ENCODE measurements at regions not wholly inside any gene's neighbourhood (a gene's known extent, or its start where the extent isn't known, plus 50 kb on each side); places are given as distances from the start of the nearest gene placed in this dataset.

DNA sequence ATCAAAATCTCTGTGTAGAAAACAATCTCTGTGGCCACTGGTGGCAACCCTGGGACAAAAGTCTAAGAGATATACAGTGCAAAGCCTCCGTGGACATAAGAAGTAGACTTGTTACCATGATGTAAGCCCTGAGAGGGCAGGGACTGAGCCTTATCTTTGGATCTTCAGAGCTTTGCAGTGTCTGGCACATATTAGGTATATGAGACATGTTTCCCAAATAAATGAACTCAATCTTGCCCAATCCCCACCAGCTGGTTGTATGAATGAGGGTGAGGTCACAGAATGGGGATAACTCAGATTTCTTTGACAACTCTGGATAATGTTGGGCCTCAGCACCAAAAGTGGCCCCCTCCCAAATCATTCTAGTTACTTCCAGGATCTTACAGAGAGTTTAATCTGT lies 511.4 kb upstream of the DIPK2B start:
- Histone ChIP-seq H3K4me3 (replicated peaks in 1 of 3; ENCODE audit: insufficient read depth in 1 of 3, low read depth in 1 of 3, low read length in 3 of 3) (no peak overlapping the region), H3K9me1 (replicated peaks; ENCODE audit: control insufficient read depth, extremely low read depth, insufficient read depth, low read length) (no peaks in the 10 kb centered on the region), H3K9me3 (replicated peaks; ENCODE audit: control insufficient read depth, insufficient read depth, low read length) (no peaks in the 10 kb centered on the region), H3K36me3 (ENCODE audit: control insufficient read depth in 2 of 2, extremely low read depth in 1 of 2, insufficient read depth in 2 of 2, low read length in 2 of 2) (no peaks in the 10 kb centered on the region), H3K9ac (replicated peaks; ENCODE audit: extremely low read depth, insufficient read depth, low read length) (no peak overlapping the region), H3K4me2 (ENCODE audit: insufficient read depth, low read length) (no peak overlapping the region), H4K20me1 (replicated peaks; ENCODE audit: control insufficient read depth, extremely low read depth, insufficient read depth, low read length) (no peaks in the 10 kb centered on the region), H2AFZ (ENCODE audit: low read depth, low read length) (no peak overlapping the region), H3K27me3 (ENCODE audit: control insufficient read depth in 2 of 2, insufficient read depth in 2 of 2, low read length in 2 of 2) (no peaks in the 10 kb centered on the region), H3K79me2 (ENCODE audit: control insufficient read depth, insufficient read depth, low read length) (peaks cover 2% of the 10 kb centered on the region), H3K27ac (ENCODE audit: insufficient read depth, low read depth, low read length) (peak overlapping the region; percentile 95), H3K4me1 (ENCODE audit: control insufficient read depth, extremely low read depth, insufficient read depth, low read length) (peaks cover 74% of the 10 kb centered on the region)
- DNase-seq (ENCODE audit: low read depth, low spot score) (no peak), FAIRE-seq (no peak)
- dilution Hi-C loops (cut with MboI; ENCODE audit: extremely low pct_ligation_motif_present, low sequenced_read_pairs), result no loop called here
- CTCF ChIA-PET, result no interaction called here
- POLR2A ChIA-PET, result interaction anchor here (0.5 kb wide), 1 partner anchor 35 kb away, joined by 5 read pairs; no protein-coding TSS in a partner anchor
- TF ChIP-seq MYC (IDR thresholded peaks at IDR 0.05; ENCODE audit: low read depth, low read length), result no peak
- peak; percentile 75 for TF ChIP-seq GATA2 (IDR thresholded peaks at IDR 0.05; ENCODE audit: insufficient read depth, insufficient read length, low read depth, low read length)
- no TSS peak for BruUV-seq (replicated peaks)
- intact Hi-C loops (cut with micrococcal nuclease), result loop anchor here (5.0 kb wide), 3 partner anchors 235 to 615 kb away; partner anchors contain the start of gene DIPK2B

DNA sequence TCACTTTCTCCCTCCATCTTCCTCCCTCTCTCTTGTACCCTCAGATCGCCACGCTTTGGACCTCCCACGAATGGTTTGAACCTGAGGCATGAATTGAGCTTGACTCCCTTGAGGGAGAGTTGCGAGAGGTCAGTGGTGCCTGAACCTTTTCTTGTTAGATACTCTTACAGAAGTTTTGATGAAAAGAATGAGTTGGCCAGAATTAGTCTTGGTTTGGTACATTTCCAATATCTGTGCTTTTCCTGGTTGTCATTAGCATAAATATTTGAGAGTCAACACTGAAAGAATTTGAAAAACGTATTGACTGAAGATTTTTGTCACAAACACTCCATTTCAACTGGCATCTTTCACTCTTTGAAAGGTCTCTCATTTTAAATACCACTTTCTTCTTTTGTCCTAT lies 510.6 kb upstream of the DIPK2B start:
- H3K9ac ChIP-seq (replicated peaks; ENCODE audit: extremely low read depth, insufficient read depth, low read length), result peak overlapping the region; percentile 56
- peak; percentile 8 for DNase-seq (ENCODE audit: low read depth, low spot score)
- H3K4me3 ChIP-seq (replicated peaks in 1 of 3; ENCODE audit: insufficient read depth in 1 of 3, low read depth in 1 of 3, low read length in 3 of 3), result no peak overlapping the region
- no peaks in the 10 kb centered on the region for H4K20me1 ChIP-seq (replicated peaks; ENCODE audit: control insufficient read depth, extremely low read depth, insufficient read depth, low read length)
- H2AFZ ChIP-seq (ENCODE audit: low read depth, low read length), result no peak overlapping the region
- ChIA-PET POLR2A (interaction anchor here (0.6 to 1.5 kb wide), 7 partner anchors 12 to 231 kb away, joined by 3 to 10 read pairs (median 3); no protein-coding TSS in a partner anchor), CTCF (interaction anchor here (1.2 to 1.8 kb wide), 6 partner anchors 12 to 388 kb away, joined by 3 to 13 read pairs (median 6); no protein-coding TSS in a partner anchor)
- H3K9me1 ChIP-seq (replicated peaks; ENCODE audit: control insufficient read depth, extremely low read depth, insufficient read depth, low read length), result no peaks in the 10 kb centered on the region
- no peaks in the 10 kb centered on the region for H3K9me3 ChIP-seq (replicated peaks; ENCODE audit: control insufficient read depth, insufficient read depth, low read length)
- intact Hi-C loops (cut with micrococcal nuclease) (loop anchor here (2.0 to 5.0 kb wide), 4 partner anchors 18 to 616 kb away; partner anchors contain the start of gene DIPK2B), dilution Hi-C loops (cut with MboI; ENCODE audit: extremely low pct_ligation_motif_present, low sequenced_read_pairs) (no loop called here)
- peak overlapping the region; percentile 95 for H3K27ac ChIP-seq (ENCODE audit: insufficient read depth, low read depth, low read length)
- no peaks in the 10 kb centered on the region for H3K27me3 ChIP-seq (ENCODE audit: control insufficient read depth in 2 of 2, insufficient read depth in 2 of 2, low read length in 2 of 2)
- H3K4me1 ChIP-seq (ENCODE audit: control insufficient read depth, extremely low read depth, insufficient read depth, low read length), result peaks cover 66% of the 10 kb centered on the region
- peak overlapping the region; percentile 54 for H3K4me2 ChIP-seq (ENCODE audit: insufficient read depth, low read length)
- no peak for FAIRE-seq
- H3K79me2 ChIP-seq (ENCODE audit: control insufficient read depth, insufficient read depth, low read length), result peaks cover 2% of the 10 kb centered on the region
- H3K36me3 ChIP-seq (ENCODE audit: control insufficient read depth in 2 of 2, extremely low read depth in 1 of 2, insufficient read depth in 2 of 2, low read length in 2 of 2), result no peaks in the 10 kb centered on the region
- TSS peak; percentile 10 for BruUV-seq (replicated peaks)
- no peak for TF ChIP-seq EZH2 (IDR thresholded peaks at IDR 0.05; ENCODE audit: borderline replicate concordance, low read depth, low read length, severe bottlenecking)
- TF ChIP-seq POLR2A (IDR thresholded peaks at IDR 0.05; ENCODE audit: low read depth, low read length), result no peak
- TF ChIP-seq, protein P1, sequence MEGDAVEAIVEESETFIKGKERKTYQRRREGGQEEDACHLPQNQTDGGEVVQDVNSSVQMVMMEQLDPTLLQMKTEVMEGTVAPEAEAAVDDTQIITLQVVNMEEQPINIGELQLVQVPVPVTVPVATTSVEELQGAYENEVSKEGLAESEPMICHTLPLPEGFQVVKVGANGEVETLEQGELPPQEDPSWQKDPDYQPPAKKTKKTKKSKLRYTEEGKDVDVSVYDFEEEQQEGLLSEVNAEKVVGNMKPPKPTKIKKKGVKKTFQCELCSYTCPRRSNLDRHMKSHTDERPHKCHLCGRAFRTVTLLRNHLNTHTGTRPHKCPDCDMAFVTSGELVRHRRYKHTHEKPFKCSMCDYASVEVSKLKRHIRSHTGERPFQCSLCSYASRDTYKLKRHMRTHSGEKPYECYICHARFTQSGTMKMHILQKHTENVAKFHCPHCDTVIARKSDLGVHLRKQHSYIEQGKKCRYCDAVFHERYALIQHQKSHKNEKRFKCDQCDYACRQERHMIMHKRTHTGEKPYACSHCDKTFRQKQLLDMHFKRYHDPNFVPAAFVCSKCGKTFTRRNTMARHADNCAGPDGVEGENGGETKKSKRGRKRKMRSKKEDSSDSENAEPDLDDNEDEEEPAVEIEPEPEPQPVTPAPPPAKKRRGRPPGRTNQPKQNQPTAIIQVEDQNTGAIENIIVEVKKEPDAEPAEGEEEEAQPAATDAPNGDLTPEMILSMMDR (IDR thresholded peaks at IDR 0.05; ENCODE audit: extremely low read depth in 1 of 2, insufficient read depth in 1 of 2, low read depth in 1 of 2, low read length in 2 of 2), result no peak
- TF ChIP-seq MYC (IDR thresholded peaks at IDR 0.05; ENCODE audit: low read depth, low read length), result no peak
- TF ChIP-seq, protein P2, sequence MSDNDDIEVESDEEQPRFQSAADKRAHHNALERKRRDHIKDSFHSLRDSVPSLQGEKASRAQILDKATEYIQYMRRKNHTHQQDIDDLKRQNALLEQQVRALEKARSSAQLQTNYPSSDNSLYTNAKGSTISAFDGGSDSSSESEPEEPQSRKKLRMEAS (IDR thresholded peaks at IDR 0.05; ENCODE audit: insufficient read depth, insufficient read length), result no peak
- TF ChIP-seq FOS (IDR thresholded peaks at IDR 0.05; ENCODE audit: borderline replicate concordance, insufficient read depth, low read length), result no peak
- no peak for TF ChIP-seq POLR2AphosphoS5 (IDR thresholded peaks at IDR 0.05; ENCODE audit: insufficient read depth, low read depth, low read length)
- TF ChIP-seq JUN (IDR thresholded peaks at IDR 0.05; ENCODE audit: borderline replicate concordance, insufficient read depth, insufficient read length, low read depth), result no peak
- no peak for TF ChIP-seq GATA2 (IDR thresholded peaks at IDR 0.05; ENCODE audit: insufficient read depth, insufficient read length, low read depth, low read length)
